Osteoblast (primary cell): ENCODE measurements at regions not wholly inside any gene's neighbourhood (a gene's known extent, or its start where the extent isn't known, plus 50 kb on each side); places are given as distances from the start of the nearest gene placed in this dataset.

ENCODE experiments used
- DNase-seq: peaks from one replicate; pipeline ENCODE4 v3.0.0; 2011; ENCODE audit warnings: low spot score, mixed read lengths; ENCODE audit not compliant: insufficient read length; ENCODE audit errors: missing footprints
- H2AFZ ChIP-seq: 2 replicates; pipeline ENCODE4 v1.6.0; 2011; ENCODE audit warnings: mild to moderate bottlenecking, low read length
- H3K27ac ChIP-seq: 2 replicates; pipeline ENCODE4 v1.5.1; 2011; ENCODE audit warnings: mild to moderate bottlenecking, low read depth, low read length, moderate library complexity
- H3K27me3 ChIP-seq: 2 replicates; pipeline ENCODE4 v1.6.0; 2012; ENCODE audit warnings: mild to moderate bottlenecking, control low read depth, inconsistent platforms, low read length, moderate library complexity; ENCODE audit not compliant: insufficient read depth
- H3K36me3 ChIP-seq: 2 replicates; pipeline ENCODE4 v1.5.1; 2011; ENCODE audit warnings: mild to moderate bottlenecking, low read length, control low read depth, moderate library complexity; ENCODE audit not compliant: insufficient read depth
- H3K4me1 ChIP-seq: 2 replicates; pipeline ENCODE4 v1.5.1; 2011; ENCODE audit warnings: mild to moderate bottlenecking, low read length, control low read depth, moderate library complexity; ENCODE audit not compliant: insufficient read depth
- H3K4me2 ChIP-seq: 2 replicates; pipeline ENCODE4 v1.6.0; 2011; ENCODE audit warnings: mild to moderate bottlenecking, low read length; ENCODE audit not compliant: insufficient read depth
- H3K4me3 ChIP-seq: fragments of 200-600 bp; sonication (generic); 3 replicates; pipeline ENCODE4 v1.5.1; 2012; ENCODE audit warnings: mild to moderate bottlenecking, low read length, inconsistent platforms; ENCODE audit not compliant: insufficient read depth
- H3K79me2 ChIP-seq: 2 replicates; pipeline ENCODE4 v1.6.0; 2012; ENCODE audit warnings: mild to moderate bottlenecking, low read length, control low read depth, inconsistent platforms; ENCODE audit not compliant: insufficient read depth
- H3K9me3 ChIP-seq: 2 replicates; pipeline ENCODE4 v1.5.1; 2011; ENCODE audit warnings: low read depth, low read length, control low read depth
- H4K20me1 ChIP-seq: 2 replicates; pipeline ENCODE4 v1.6.0; 2012; ENCODE audit warnings: mild to moderate bottlenecking, low read length, control low read depth; ENCODE audit not compliant: insufficient read depth
- TF ChIP-seq, protein P1 (sequence below): IDR thresholded peaks from 2 replicates; pipeline ENCODE4 v1.5.1; 2011; ENCODE audit warnings: mild to moderate bottlenecking, low read depth, low read length, moderate library complexity; ENCODE audit errors: extremely low read depth

DNA sequence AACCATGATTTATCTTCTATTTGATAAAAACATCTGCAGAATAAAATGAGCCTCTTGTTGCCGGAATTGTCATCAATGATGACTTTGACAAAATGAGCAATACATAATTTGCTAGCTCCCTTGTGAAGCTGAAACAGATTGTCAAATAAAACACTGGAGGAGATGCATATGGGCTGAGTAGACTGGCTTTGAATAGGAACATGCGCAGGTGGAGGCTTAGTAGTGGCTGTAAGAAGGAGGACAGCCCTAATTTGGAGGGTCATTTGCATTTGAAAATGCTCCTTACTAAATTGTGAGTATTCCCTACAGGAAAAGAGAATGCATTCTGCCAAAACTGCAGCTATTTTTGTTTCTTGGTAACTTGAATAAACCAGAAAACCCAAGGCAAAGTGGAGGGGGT lies 329.1 kb downstream of the PPARGC1A start:
- TF ChIP-seq, protein P1, sequence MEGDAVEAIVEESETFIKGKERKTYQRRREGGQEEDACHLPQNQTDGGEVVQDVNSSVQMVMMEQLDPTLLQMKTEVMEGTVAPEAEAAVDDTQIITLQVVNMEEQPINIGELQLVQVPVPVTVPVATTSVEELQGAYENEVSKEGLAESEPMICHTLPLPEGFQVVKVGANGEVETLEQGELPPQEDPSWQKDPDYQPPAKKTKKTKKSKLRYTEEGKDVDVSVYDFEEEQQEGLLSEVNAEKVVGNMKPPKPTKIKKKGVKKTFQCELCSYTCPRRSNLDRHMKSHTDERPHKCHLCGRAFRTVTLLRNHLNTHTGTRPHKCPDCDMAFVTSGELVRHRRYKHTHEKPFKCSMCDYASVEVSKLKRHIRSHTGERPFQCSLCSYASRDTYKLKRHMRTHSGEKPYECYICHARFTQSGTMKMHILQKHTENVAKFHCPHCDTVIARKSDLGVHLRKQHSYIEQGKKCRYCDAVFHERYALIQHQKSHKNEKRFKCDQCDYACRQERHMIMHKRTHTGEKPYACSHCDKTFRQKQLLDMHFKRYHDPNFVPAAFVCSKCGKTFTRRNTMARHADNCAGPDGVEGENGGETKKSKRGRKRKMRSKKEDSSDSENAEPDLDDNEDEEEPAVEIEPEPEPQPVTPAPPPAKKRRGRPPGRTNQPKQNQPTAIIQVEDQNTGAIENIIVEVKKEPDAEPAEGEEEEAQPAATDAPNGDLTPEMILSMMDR, result no peak
- no peak overlapping the region for H3K27ac ChIP-seq
- H2AFZ ChIP-seq, result no peak overlapping the region
- no peak overlapping the region for H3K4me3 ChIP-seq
- no peaks in the 10 kb centered on the region for H3K79me2 ChIP-seq
- no peak overlapping the region for H3K4me2 ChIP-seq
- H3K9me3 ChIP-seq, result no peaks in the 10 kb centered on the region
- DNase-seq, result no peak
- no peaks in the 10 kb centered on the region for H4K20me1 ChIP-seq
- no peaks in the 10 kb centered on the region for H3K36me3 ChIP-seq
- no peaks in the 10 kb centered on the region for H3K27me3 ChIP-seq
- H3K4me1 ChIP-seq, result no peaks in the 10 kb centered on the region

DNA sequence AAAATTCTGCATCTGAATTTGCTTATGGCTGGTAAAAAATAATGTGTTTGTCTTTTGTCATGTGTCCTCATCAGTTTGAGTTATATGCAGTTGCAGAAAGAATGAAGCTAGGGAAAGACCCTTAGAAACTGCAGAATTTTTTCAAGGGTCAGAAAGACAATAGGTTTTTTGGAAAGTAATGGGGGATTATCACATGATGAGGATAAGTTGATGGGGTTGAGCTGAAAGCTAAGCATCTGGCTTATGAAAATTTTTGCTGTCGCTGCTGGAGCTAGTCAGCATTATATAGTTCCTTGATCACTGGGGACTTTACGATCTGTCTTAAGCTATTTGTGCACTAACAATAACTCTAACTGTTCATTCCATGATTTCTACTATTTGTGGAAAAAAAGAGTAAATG lies 331.7 kb downstream of the PPARGC1A start:
- Histone ChIP-seq H3K4me3 (no peak overlapping the region), H3K4me2 (no peak overlapping the region), H3K36me3 (no peaks in the 10 kb centered on the region), H3K79me2 (no peaks in the 10 kb centered on the region), H3K27ac (no peak overlapping the region), H3K27me3 (no peaks in the 10 kb centered on the region), H4K20me1 (no peaks in the 10 kb centered on the region), H3K4me1 (no peaks in the 10 kb centered on the region), H3K9me3 (no peaks in the 10 kb centered on the region), H2AFZ (no peak overlapping the region)
- no peak for DNase-seq
- TF ChIP-seq, protein P1, result no peak

DNA sequence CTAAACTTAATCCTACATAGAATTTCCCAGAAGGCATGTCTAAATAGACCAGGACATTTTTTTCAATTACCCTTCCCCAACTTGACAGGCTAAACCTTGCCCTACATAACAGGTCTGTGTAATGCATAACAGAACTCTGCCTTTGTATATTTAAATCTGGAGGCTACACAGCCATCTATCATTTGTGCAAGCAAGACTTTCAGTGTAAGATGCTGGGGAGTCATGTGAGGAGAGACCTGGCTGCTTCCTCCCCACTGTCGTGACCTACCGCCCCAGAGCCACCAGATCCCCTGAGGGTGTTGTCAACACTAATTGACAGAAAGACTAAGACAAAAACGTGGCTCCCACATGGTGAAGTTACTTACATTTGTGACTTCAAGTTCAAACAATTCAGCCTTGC lies 342.2 kb downstream of the PPARGC1A start:
- Histone ChIP-seq H3K4me3 (no peak overlapping the region), H3K27ac (no peak overlapping the region), H3K79me2 (no peaks in the 10 kb centered on the region), H2AFZ (no peak overlapping the region), H3K9me3 (no peaks in the 10 kb centered on the region), H3K27me3 (no peaks in the 10 kb centered on the region), H3K36me3 (no peaks in the 10 kb centered on the region), H4K20me1 (no peaks in the 10 kb centered on the region), H3K4me1 (no peaks in the 10 kb centered on the region), H3K4me2 (no peak overlapping the region)
- TF ChIP-seq, protein P1, result no peak
- DNase-seq, result no peak

DNA sequence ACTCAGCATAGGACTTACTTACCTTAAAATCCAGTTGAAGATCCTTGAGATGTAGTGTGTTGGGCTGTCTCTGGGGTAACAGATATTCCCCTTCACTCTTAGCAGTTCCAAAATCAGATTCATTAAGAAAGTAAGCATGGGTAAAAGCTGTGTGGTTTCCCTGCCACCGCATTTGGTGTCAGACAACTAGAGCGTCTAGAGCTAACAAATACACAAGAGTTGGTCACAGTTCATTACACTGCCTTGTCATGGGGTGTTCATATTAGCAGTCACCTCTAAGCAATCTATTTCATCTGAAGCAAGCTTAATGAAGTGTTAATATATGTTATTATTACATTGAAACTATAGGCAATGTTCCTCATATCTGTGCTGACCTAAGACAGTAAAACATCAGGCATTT lies 342.8 kb downstream of the PPARGC1A start:
- TF ChIP-seq, protein P1, result no peak
- Histone ChIP-seq H3K36me3 (no peaks in the 10 kb centered on the region), H2AFZ (no peak overlapping the region), H3K4me3 (no peak overlapping the region), H4K20me1 (no peaks in the 10 kb centered on the region), H3K4me1 (no peaks in the 10 kb centered on the region), H3K27me3 (no peaks in the 10 kb centered on the region), H3K27ac (no peak overlapping the region), H3K9me3 (no peaks in the 10 kb centered on the region), H3K79me2 (no peaks in the 10 kb centered on the region), H3K4me2 (no peak overlapping the region)
- DNase-seq, result no peak
